PC-3 (cell line): ENCODE measurements at regions not wholly inside any gene's neighbourhood (a gene's known extent, or its start where the extent isn't known, plus 50 kb on each side); places are given as distances from the start of the nearest gene placed in this dataset.

ENCODE experiments used
- ATAC-seq: fragments of 200-7000 bp; cut with Tn5 transposase; 2 replicates; pipeline ENCODE4 v1.9.1; 2020; ENCODE audit warnings: mild to moderate bottlenecking, moderate library complexity
- BruUV-seq: library from RNA; stranded (reverse); fragments of 400-500 nt; replicated peaks from 2 replicates; lab custom pipeline; 2021; lab: Mats Ljungman, UMichigan
- CTCF ChIA-PET: fragments of 300-600 bp; sonication (Branson Sonifier 250); formaldehyde crosslinking; loops from one replicate; lab custom pipeline; 2022; ENCODE audit warnings: antibody characterized with exemption; lab: Charles Lee
- POLR2A ChIA-PET: fragments of 300-600 bp; sonication (Branson Sonifier 250); formaldehyde crosslinking; loops from one replicate; lab custom pipeline; 2022; ENCODE audit warnings: antibody characterized with exemption; ENCODE audit not compliant: unreplicated experiment; lab: Charles Lee
- DNase-seq: peaks from one replicate; pipeline ENCODE4 v3.0.0-alpha.2; 2015
- H2AFZ ChIP-seq: fragments of 300-600 bp; sonication (generic); 2 replicates; pipeline ENCODE4 v1.6.0; 2016; ENCODE audit warnings: antibody characterized with exemption, low read length
- H3F3A ChIP-seq: fragments of 300-600 bp; sonication (generic); one replicate; pipeline ENCODE4 v1.6.0; 2017; ENCODE audit warnings: antibody characterized with exemption, low read length, control low read depth, mild to moderate bottlenecking; ENCODE audit not compliant: unreplicated experiment
- H3K27ac ChIP-seq: fragments of 300-600 bp; sonication (generic); 2 replicates; pipeline ENCODE4 v1.5.1; 2016; ENCODE audit warnings: mild to moderate bottlenecking, low read length
- H3K27me3 ChIP-seq: fragments of 300-600 bp; sonication (generic); 2 replicates; pipeline ENCODE4 v1.6.1; 2016; ENCODE audit warnings: low read length, mixed read lengths
- H3K36me3 ChIP-seq: fragments of 300-600 bp; sonication (generic); 2 replicates; pipeline ENCODE4 v1.6.1; 2016; ENCODE audit warnings: low read depth, mixed run types, low read length, mixed read lengths
- H3K4me1 ChIP-seq: fragments of 300-600 bp; sonication (generic); 2 replicates; pipeline ENCODE4 v1.5.1; 2016; ENCODE audit warnings: low read length; ENCODE audit not compliant: insufficient read depth
- H3K4me2 ChIP-seq: fragments of 300-600 bp; sonication (generic); 2 replicates; pipeline ENCODE4 v1.6.0; 2016; ENCODE audit warnings: low read length
- H3K4me3 ChIP-seq: fragments of 300-600 bp; sonication (generic); 2 replicates; pipeline ENCODE4 v1.5.1; 2016; ENCODE audit warnings: mild to moderate bottlenecking, low read length, mixed read lengths
- H3K79me2 ChIP-seq: fragments of 300-600 bp; sonication (generic); 2 replicates; pipeline ENCODE4 v1.6.1; 2017; ENCODE audit warnings: low read length, mixed read lengths
- H3K9ac ChIP-seq: fragments of 300-600 bp; sonication (generic); 2 replicates; pipeline ENCODE4 v1.6.0; 2016; ENCODE audit warnings: mild to moderate bottlenecking, low read length
- H3K9me2 ChIP-seq: fragments of 300-600 bp; sonication (generic); replicated peaks from 2 replicates; pipeline ENCODE4 v1.6.1; 2016; ENCODE audit warnings: mixed run types, low read length, mixed read lengths
- H3K9me3 ChIP-seq: fragments of 300-600 bp; sonication (generic); 2 replicates; pipeline ENCODE4 v1.6.1; 2016; ENCODE audit warnings: low read length, mixed read lengths
- H4K20me1 ChIP-seq: fragments of 300-600 bp; sonication (generic); 2 replicates; pipeline ENCODE4 v1.6.1; 2016; ENCODE audit warnings: low read length, mixed read lengths
- CTCF ChIP-seq: fragments of 300-600 bp; sonication (generic); conservative IDR thresholded peaks from 2 replicates; pipeline ENCODE4 v1.5.1; 2017; ENCODE audit warnings: antibody characterized with exemption, low read depth, mild to moderate bottlenecking, low read length
- EZH2 ChIP-seq: fragments of 300-600 bp; sonication (generic); IDR thresholded peaks from one replicate; pipeline ENCODE4 v1.6.1; 2017; ENCODE audit warnings: antibody characterized with exemption, mild to moderate bottlenecking, low read length; ENCODE audit not compliant: unreplicated experiment
- EZH2phosphoT487 ChIP-seq: fragments of 300-600 bp; sonication (generic); IDR thresholded peaks from 2 replicates; pipeline ENCODE4 v1.6.1; 2018; ENCODE audit warnings: mild to moderate bottlenecking, antibody characterized with exemption, low read length, borderline replicate concordance
- intact Hi-C: fragments of 100-400 bp; cut with micrococcal nuclease; formaldehyde crosslinking; loops from 2 replicates; pipeline ENCODE4 v1.9.0; 2023

GRCh38 chr12:77248036-77248435, 182.7 kb upstream of the E2F7 start:
- H3K36me3 ChIP-seq: no peaks in the 10 kb centered on the region
- intact Hi-C loops: no loop called here
- H3K27ac ChIP-seq: no peak overlapping the region
- no peaks in the 10 kb centered on the region for H3F3A ChIP-seq
- H3K79me2 ChIP-seq: no peaks in the 10 kb centered on the region
- no peak overlapping the region for H2AFZ ChIP-seq
- no peak for ATAC-seq
- peaks cover 12% of the 10 kb centered on the region for H3K27me3 ChIP-seq
- CTCF ChIA-PET: no interaction called here
- H3K9ac ChIP-seq: no peak overlapping the region
- no peaks in the 10 kb centered on the region for H3K4me1 ChIP-seq
- H4K20me1 ChIP-seq: no peaks in the 10 kb centered on the region
- no peak overlapping the region for H3K4me3 ChIP-seq
- H3K4me2 ChIP-seq: no peak overlapping the region
- H3K9me3 ChIP-seq: no peaks in the 10 kb centered on the region
- BruUV-seq: no TSS peak
- H3K9me2 ChIP-seq: no peaks in the 10 kb centered on the region
- TF ChIP-seq EZH2phosphoT487 (no peak), EZH2 (no peak), CTCF (no peak)
- no peak for DNase-seq
- POLR2A ChIA-PET: no interaction called here

GRCh38 chr12:77247542-77247941, 182.2 kb upstream of the E2F7 start:
- no peaks in the 10 kb centered on the region for H3K9me2 ChIP-seq
- H3K79me2 ChIP-seq: no peaks in the 10 kb centered on the region
- no peak for DNase-seq
- CTCF ChIA-PET: no interaction called here
- H3K4me3 ChIP-seq: no peak overlapping the region
- no peaks in the 10 kb centered on the region for H4K20me1 ChIP-seq
- no peak overlapping the region for H3K9ac ChIP-seq
- H2AFZ ChIP-seq: no peak overlapping the region
- H3K27me3 ChIP-seq: peaks cover 9% of the 10 kb centered on the region
- ATAC-seq: no peak
- no peak overlapping the region for H3K4me2 ChIP-seq
- BruUV-seq: no TSS peak
- POLR2A ChIA-PET: no interaction called here
- H3K36me3 ChIP-seq: no peaks in the 10 kb centered on the region
- H3K9me3 ChIP-seq: no peaks in the 10 kb centered on the region
- no peaks in the 10 kb centered on the region for H3K4me1 ChIP-seq
- H3K27ac ChIP-seq: no peak overlapping the region
- intact Hi-C loops: no loop called here
- no peaks in the 10 kb centered on the region for H3F3A ChIP-seq
- TF ChIP-seq EZH2phosphoT487 (no peak), CTCF (no peak), EZH2 (no peak)

GRCh38 chr12:77243345-77243744, 178.0 kb upstream of the E2F7 start:
- Histone ChIP-seq H3K9me3 (no peaks in the 10 kb centered on the region), H3K27me3 (0 out of 2 replicates have a peak, but pooled peaks cover 5% of the 10 kb centered on the region), H3K4me3 (no peak overlapping the region), H4K20me1 (no peaks in the 10 kb centered on the region), H2AFZ (no peak overlapping the region), H3K27ac (no peak overlapping the region), H3K36me3 (no peaks in the 10 kb centered on the region), H3F3A (no peaks in the 10 kb centered on the region), H3K9me2 (no peaks in the 10 kb centered on the region), H3K4me2 (no peak overlapping the region), H3K79me2 (no peaks in the 10 kb centered on the region), H3K4me1 (no peaks in the 10 kb centered on the region), H3K9ac (no peak overlapping the region)
- CTCF ChIA-PET: no interaction called here
- TF ChIP-seq CTCF (no peak), EZH2phosphoT487 (no peak), EZH2 (no peak)
- intact Hi-C loops: no loop called here
- DNase-seq: no peak
- no TSS peak for BruUV-seq
- ATAC-seq: no peak
- POLR2A ChIA-PET: no interaction called here
